H7 (cell line): ENCODE measurements at regions not wholly inside any gene's neighbourhood (a gene's known extent, or its start where the extent isn't known, plus 50 kb on each side); places are given as distances from the start of the nearest gene placed in this dataset.
"Not testable (repeated sequence)": the region's sequence is repeated elsewhere in the genome, so short reads cannot be mapped to it uniquely, and the experiment has no call there.

Experiments
- DNase-seq: peaks from one replicate; pipeline ENCODE4 v3.0.0; 2012
- H3K27me3 ChIP-seq: 2 replicates; pipeline ENCODE4 v1.6.0; 2011; ENCODE audit warnings: mild to moderate bottlenecking, low read length; ENCODE audit not compliant: control insufficient read depth, insufficient read depth
- H3K36me3 ChIP-seq: replicated peaks from 2 replicates; pipeline ENCODE4 v1.5.1; 2011; ENCODE audit warnings: low read length; ENCODE audit not compliant: control insufficient read depth, insufficient read depth
- H3K4me3 ChIP-seq: 2 replicates; pipeline ENCODE4 v1.5.1; 2011; ENCODE audit warnings: low read depth, mild to moderate bottlenecking, control low read depth, low read length, moderate library complexity; ENCODE audit not compliant: insufficient read depth

DNA sequence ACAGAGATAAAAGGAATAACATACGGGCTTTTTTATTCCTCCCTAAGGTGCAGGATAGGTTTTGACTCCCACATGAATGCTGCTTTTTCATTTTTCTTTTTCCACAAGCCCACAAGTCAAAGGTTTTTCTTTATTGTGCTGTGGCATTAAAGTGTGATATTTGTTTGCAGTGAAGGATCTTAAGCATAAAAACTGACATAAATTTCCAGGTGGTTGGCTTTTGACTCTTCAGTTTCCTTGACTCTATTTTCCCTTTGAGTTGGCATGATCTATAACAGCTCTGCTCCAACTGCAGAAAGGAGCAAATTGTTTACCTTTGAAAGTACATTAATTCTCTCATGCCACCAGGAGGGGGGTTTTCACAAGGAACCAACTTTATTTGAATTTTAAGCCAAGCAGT, 326.2 kb upstream of the FAM98A start:
- no peak for DNase-seq
- Histone ChIP-seq H3K36me3 (no peaks in the 10 kb centered on the region), H3K4me3 (no peak overlapping the region), H3K27me3 (no peaks in the 10 kb centered on the region)

DNA sequence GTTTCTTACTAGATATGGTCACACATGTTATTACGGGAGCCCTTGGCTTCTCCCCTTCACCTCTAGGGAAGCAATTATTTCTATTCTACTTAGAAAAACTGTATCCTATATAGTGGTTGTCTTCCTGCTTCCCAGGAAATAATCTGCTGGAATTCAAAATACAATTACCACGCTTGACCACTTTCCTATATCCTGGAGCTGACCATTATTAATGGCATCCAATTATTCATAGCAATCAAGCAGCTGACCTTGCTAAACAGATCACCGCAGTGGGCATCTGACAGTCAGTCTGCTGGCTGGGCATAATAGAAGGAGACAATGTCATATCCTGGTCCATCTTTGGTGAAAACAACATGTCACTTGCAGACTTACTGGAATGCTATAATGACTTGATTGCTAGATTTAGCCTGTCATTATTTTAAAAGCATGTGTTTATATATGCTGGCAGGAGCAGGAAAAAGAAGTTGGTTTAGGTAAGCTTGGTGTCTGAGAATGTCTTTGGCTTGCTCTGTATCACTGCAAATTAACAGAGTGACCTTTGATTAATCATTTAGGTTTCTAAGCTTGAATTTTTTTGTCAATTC, 325.6 kb upstream of the FAM98A start:
- Histone ChIP-seq H3K4me3 (no peak overlapping the region), H3K36me3 (no peaks in the 10 kb centered on the region), H3K27me3 (no peaks in the 10 kb centered on the region)
- no peak for DNase-seq

DNA sequence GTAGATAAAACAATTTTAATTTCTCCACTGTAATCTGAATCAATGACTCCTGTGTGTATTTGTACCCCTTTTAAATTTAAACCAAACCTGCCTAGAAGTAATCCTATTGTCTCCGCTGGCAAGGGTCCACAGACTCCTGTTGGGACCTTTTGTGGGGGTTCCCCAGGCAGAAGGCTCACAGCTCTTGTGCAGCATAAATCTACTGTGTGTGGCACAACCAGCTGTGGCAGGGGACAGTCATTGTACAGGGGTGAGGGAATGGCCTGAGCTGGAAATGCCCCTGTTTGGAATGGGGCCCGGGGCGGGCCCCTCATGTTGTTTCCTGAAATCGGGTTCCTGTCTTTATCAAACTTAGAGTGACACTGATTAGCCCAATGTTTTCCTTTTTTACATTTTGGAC, 318.2 kb upstream of the FAM98A start:
- Histone ChIP-seq H3K4me3 (no peak overlapping the region), H3K36me3 (no peaks in the 10 kb centered on the region), H3K27me3 (no peaks in the 10 kb centered on the region)
- no peak for DNase-seq

DNA sequence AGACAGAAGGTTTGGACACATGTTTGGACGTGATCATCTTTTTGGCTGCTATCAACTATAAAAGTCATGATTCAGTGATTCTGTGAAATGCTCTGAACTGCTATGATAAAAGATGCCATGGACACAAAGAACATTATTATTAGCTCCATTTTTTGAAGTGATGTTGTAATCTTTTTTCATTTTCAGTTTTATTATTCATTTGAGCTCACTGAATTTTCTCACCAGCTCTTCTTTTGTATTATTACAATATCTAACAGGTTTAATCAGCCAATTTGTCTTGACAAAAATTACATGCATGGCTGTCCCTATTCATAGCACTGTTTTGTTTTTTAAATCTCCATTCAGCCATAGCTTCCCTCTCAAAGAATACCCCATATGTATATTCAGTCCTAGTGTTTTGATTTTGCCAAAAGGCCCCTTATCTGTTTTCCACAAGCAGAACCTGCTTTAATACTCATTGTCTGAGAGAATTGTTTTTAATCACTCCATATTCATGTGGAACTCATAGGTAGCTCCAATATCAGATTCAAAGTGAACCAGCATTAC, 314.0 kb upstream of the FAM98A start:
- no peak for DNase-seq
- no peaks in the 10 kb centered on the region for H3K36me3 ChIP-seq
- H3K27me3 ChIP-seq = no peaks in the 10 kb centered on the region

DNA sequence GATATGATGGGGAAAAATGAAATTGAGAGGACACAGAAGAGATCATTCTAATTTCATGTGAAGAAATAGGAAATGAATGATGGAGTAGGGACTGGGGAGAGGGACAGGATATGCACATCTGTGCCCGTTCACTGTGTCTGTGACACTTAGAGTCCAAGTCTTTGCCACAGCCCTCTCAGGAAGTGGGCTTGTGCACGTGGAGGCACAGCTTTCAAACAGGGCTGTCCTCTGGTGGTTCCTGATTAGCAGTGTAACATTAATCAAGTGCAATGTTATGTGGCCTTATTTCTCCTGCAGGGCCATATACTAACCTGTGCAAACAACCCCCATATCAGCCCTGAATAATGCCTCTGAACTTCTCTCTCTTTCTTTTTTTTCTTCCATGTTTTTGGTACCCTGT, 312.2 kb upstream of the FAM98A start:
- H3K4me3 ChIP-seq = no peak overlapping the region
- no peaks in the 10 kb centered on the region for H3K36me3 ChIP-seq
- no peaks in the 10 kb centered on the region for H3K27me3 ChIP-seq
- DNase-seq = no peak

More for the DNA sequence above, 314.0 kb upstream of the FAM98A start:
- no peak overlapping the region for H3K4me3 ChIP-seq

DNA sequence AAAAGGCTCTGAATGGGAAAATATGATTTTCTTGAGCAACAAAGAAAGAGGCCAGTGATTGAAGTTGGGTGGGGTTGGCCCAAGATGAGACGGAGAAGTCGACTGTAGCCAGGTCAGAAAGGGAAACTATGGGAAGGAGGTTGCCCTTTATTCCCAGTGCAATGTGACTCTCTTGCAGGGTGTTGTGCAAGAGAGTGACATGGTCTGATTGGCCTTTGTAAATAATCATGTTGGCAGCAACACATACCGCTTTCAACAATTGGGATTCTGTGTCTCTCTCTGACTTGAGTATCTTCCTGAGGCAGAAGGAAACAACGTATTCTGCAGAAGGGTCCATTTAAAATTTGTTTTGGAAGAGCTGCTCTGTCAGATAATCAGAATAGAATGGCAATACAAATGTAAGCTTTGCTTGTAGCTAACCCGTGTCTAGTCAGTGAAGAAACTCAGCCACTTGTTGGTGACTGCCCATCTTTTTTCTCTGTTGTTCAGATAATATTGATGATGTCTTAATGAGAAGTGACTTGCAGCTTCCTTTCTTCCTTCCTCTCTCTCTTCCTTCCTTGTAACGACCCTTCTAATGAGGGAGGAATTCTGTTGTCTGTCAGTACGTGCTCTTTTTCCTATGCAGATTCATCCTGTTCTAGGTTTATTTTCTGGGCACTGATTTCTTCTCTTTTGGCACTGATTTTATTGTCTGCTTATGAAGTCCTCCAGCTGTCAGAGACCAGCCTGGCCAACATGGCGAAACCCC, 311.0 kb upstream of the FAM98A start:
- Histone ChIP-seq H3K36me3 (no peaks in the 10 kb centered on the region), H3K4me3 (no peak overlapping the region), H3K27me3 (no peaks in the 10 kb centered on the region)
- DNase-seq = no peak

DNA sequence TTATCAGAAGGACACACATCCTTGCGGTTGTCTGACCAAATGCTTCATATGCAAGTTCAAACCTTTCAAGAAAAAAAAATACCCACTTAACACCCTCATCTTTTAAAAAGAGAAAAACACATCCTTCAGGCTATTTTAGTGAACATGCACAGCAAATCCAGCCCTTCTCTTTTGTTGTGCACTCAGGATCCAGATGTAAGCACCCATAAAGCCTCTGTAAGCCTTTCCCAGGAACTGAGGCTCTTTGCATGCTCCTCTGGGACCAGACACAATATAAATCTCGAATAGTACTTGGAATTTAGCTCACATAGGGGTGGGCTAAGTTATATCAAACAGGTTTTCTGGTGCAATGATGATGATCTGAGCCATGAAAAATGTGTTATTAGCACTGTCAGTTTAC, 308.8 kb upstream of the FAM98A start:
- DNase-seq = no peak
- Histone ChIP-seq H3K4me3 (no peak overlapping the region), H3K27me3 (no peaks in the 10 kb centered on the region), H3K36me3 (no peaks in the 10 kb centered on the region)

DNA sequence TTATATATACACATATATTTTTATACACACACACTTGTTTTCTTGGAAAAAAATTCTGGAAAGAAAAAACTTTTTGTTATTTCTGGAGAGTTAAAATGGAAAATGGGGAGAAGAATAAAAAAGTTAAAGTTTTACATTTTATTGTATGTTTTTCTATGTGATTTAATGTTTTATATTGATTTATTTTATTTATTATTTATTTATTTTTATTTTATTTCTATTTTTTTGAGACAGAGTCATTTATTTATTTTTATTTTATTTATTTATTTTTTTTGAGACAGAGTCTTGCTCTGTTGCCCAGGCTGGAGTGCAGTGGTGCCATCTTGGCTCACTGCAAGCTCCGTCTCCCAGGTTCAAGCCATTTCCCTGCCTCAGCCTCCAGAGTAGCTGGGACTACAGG, 307.0 kb upstream of the FAM98A start:
- not testable (repeated sequence) for H3K36me3 ChIP-seq, H3K27me3 ChIP-seq, DNase-seq, H3K4me3 ChIP-seq

DNA sequence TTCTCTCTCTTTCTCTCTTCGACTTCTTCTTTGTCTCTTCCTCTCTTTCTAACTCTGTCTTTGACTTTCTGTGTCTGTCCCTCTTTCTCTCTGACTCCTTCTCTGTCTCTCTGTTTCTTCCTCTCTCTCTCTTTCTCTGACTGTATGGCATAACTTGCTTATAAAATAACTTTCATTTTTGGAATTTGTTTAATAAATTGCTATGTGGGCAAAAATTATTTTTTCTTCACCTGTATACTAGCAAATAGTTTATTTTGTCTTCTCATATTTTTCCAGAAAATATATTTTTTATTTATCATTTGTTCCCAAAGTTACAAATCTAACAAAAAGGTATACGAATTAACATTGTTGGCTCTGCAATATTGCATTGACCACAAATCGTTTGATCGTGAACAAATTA, 305.7 kb upstream of the FAM98A start:
- no peak for DNase-seq
- no peaks in the 10 kb centered on the region for H3K36me3 ChIP-seq
- no peaks in the 10 kb centered on the region for H3K27me3 ChIP-seq
- H3K4me3 ChIP-seq = no peak overlapping the region

DNA sequence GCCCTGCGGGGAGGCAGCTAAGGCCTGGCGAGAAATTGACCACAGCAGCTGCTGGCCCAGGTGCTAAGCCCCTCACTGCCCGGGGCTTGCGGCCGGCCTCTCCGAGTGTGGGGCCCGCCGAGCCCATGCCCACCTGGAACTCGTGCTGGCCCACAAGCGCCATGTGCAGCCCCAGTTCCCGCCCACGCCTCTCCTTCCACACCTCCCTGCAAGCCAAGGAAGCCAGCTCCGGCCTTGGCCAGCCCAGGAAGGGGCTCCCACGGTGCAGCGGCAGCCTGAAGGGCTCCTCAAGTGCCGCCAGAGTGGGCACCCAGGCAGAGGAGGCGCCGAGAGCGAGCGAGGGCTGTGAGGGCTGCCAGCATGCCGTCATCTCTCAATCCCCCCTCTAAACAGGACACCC, 304.6 kb upstream of the FAM98A start:
- Histone ChIP-seq H3K4me3 (no peak overlapping the region), H3K27me3 (no peaks in the 10 kb centered on the region), H3K36me3 (no peaks in the 10 kb centered on the region)
- DNase-seq = no peak

DNA sequence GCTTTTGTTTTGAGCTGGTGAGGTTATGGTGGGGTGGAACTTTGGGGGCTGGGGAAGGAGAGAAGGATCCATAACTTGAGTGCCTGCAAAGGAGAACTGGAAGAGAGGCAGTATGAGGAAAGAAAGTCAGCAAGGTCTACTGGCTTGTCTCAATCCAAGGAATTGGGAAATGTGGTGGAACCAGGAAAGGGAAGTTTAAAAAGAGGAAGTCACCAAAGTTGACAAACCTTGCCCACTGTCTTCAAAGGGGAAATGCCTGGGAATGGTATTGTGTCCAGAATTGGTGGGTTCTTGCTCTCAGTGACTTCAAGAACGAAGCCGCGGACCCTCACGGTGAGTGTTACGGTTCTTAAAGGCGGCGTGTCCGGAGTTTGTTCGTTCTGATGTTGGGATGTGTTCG, 304.1 kb upstream of the FAM98A start:
- H3K4me3 ChIP-seq = no peak overlapping the region
- no peaks in the 10 kb centered on the region for H3K27me3 ChIP-seq
- H3K36me3 ChIP-seq = no peaks in the 10 kb centered on the region
- no peak for DNase-seq

DNA sequence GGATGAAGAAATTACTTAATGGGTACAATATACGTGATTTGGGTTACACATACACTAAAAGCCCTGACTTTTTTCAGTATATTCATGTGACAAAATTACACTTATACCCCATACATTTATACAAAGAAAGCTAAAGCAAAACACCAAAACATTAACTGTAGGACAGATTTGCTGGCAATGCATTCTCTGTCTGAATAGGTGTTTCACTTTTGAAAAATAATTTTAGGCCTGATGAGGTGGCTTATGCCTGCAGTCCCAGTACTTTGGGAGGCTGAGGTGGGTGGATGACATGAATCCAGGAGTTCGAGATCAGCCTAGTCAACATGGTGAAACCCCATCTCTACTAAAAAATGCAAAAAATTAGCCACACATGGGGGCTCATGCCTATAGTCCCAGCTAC, 301.5 kb upstream of the FAM98A start:
- no peak for DNase-seq
- Histone ChIP-seq H3K4me3 (no peak overlapping the region), H3K36me3 (no peaks in the 10 kb centered on the region), H3K27me3 (no peaks in the 10 kb centered on the region)

DNA sequence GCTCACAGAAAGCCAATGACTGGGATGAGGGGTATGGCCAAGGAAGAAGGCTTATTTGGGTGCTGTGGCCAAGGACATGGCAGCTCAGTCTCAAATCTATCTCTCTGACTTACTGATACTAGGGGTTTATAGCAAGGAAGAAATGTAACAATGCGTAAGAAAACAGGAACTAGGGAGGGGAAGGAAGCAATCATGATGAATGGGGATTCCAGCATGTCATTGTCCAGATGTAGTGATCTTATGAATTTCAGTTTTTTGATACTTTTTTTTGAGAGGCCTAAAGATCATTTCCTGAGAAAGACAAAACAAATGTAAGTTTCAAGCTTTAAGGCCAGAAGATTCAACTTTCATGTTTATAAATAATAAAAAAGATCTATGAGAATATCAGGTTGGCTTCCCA, 298.6 kb upstream of the FAM98A start:
- H3K27me3 ChIP-seq = no peaks in the 10 kb centered on the region
- DNase-seq = no peak
- H3K4me3 ChIP-seq = no peak overlapping the region
- H3K36me3 ChIP-seq = no peaks in the 10 kb centered on the region

DNA sequence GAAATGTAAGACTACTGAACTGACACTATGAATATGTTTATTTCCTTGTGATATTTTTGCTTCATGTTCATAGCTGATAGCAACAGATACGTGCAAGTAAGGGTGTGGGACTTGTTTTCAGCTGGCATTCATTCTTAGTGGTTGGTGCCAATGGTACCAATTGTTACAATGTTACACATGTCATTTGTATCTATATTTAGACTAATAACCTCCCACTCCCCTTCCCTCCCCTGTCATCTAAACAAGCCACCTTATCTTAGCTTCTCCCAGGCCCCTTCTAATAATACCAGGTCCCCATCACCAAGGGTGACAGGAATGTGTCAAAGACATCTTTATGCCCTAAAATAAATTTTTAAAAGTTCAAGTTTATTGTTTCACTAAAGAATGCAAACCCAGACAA, 294.7 kb upstream of the FAM98A start:
- no peaks in the 10 kb centered on the region for H3K27me3 ChIP-seq
- no peak overlapping the region for H3K4me3 ChIP-seq
- DNase-seq = no peak
- no peaks in the 10 kb centered on the region for H3K36me3 ChIP-seq

DNA sequence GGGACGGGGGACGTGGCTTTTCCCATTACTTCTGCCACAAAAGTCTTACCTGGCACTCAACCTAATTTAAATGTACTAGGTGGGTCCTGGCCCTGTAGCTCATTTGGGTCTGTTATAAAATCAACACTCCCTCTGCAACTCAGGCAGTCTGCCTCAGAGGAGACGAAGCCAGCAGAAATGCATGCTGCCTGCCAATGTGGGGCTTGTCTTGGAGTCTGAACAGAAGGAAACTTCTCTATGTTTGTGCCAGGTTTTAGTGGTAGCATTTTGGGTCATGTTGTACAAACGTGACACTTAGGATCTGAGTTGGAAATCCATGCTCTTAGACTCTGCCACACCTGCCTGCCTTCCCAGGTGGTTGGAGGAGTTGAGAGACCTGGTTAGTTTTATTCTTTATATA, 292.5 kb upstream of the FAM98A start:
- H3K4me3 ChIP-seq = no peak overlapping the region
- no peak for DNase-seq
- H3K36me3 ChIP-seq = no peaks in the 10 kb centered on the region

More for the DNA sequence above, 292.5 kb upstream of the FAM98A start:
- H3K27me3 ChIP-seq = no peaks in the 10 kb centered on the region
